MCF 10A (cell line): ENCODE measurements at regions not wholly inside any gene's neighbourhood (a gene's known extent, or its start where the extent isn't known, plus 50 kb on each side); places are given as distances from the start of the nearest gene placed in this dataset.

Experiments used
- BruUV-seq: library from RNA; stranded (reverse); fragments of 400-500 nt; replicated peaks from 2 replicates; lab custom pipeline; 2021; lab: Mats Ljungman, UMichigan
- CTCF ChIA-PET: fragments of 300-600 bp; sonication (Branson Sonifier 250); formaldehyde crosslinking; extraction: SDS; loops from one replicate; lab custom pipeline; 2021; ENCODE audit warnings: antibody characterized with exemption, inconsistent platforms; lab: Yijun Ruan, JAX
- POLR2A ChIA-PET: fragments of 300-600, 350-650 bp; sonication (Branson Sonifier 250); formaldehyde crosslinking; extraction: SDS; loops from one replicate; lab custom pipeline; 2020; ENCODE audit warnings: antibody characterized with exemption, inconsistent platforms; lab: Yijun Ruan, JAX
- DNase-seq: peaks from one replicate; pipeline ENCODE4 v3.0.0-alpha.2; 2018; ENCODE audit not compliant: unreplicated experiment
- H3K27ac Mint-ChIP-seq: one replicate; pipeline ENCODE4 v1.8.0; 2022; ENCODE audit warnings: mild to moderate bottlenecking, low read depth, mixed read lengths; ENCODE audit not compliant: unreplicated experiment
- H3K27me3 Mint-ChIP-seq: one replicate; pipeline ENCODE4 v1.8.0; 2022; ENCODE audit warnings: mixed read lengths; ENCODE audit not compliant: insufficient read depth, unreplicated experiment
- H3K36me3 Mint-ChIP-seq: one replicate; pipeline ENCODE4 v1.8.0; 2022; ENCODE audit warnings: mild to moderate bottlenecking, moderate library complexity, mixed read lengths; ENCODE audit not compliant: insufficient read depth, unreplicated experiment
- H3K4me1 Mint-ChIP-seq: one replicate; pipeline ENCODE4 v1.8.0; 2022; ENCODE audit warnings: mixed read lengths; ENCODE audit not compliant: insufficient read depth, unreplicated experiment
- H3K4me3 Mint-ChIP-seq: one replicate; pipeline ENCODE4 v1.8.0; 2022; ENCODE audit warnings: mild to moderate bottlenecking, moderate library complexity, mixed read lengths; ENCODE audit not compliant: unreplicated experiment
- H3K9me3 Mint-ChIP-seq: one replicate; pipeline ENCODE4 v1.8.0; 2022; ENCODE audit warnings: mixed read lengths; ENCODE audit not compliant: unreplicated experiment
- intact Hi-C: fragments of 100-400 bp; cut with micrococcal nuclease; formaldehyde crosslinking; loops from 2 replicates; pipeline ENCODE4 v1.14.1; 2022
- TF ChIP-seq, protein P1 (sequence below): fragments of 200-600 bp; IDR thresholded peaks from one replicate; pipeline ENCODE4 v1.8.0; 2022; ENCODE audit warnings: antibody characterized with exemption, mild to moderate bottlenecking; ENCODE audit not compliant: unreplicated experiment

DNA sequence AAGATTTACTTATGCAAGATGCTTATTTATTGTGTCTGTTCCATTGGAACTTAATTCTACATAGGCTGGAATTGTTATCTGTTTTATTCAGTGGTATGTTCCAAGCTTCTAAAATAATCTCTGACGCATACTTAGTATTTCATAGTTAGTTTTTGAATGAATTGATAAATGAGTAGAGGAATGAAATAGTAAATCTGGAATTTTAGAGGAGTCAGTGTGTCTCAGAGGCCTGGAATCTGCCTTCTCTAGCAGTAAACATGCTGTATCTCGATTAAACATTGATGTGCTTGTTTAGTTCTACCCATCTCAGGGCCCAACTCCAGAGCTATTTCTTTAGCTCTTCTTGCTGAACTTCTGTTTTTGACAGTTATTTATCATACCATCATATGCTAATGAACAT lies 154.2 kb upstream of the MAGEC2 start:
- POLR2A ChIA-PET, result interaction anchor here (0.6 kb wide), 1 partner anchor 58 kb away, joined by 3 read pairs; no protein-coding TSS in a partner anchor
- Mint-ChIP-seq H3K9me3 (no peaks in the 10 kb centered on the region), H3K4me1 (no peaks in the 10 kb centered on the region), H3K36me3 (no peaks in the 10 kb centered on the region), H3K4me3 (no peak overlapping the region), H3K27me3 (no peaks in the 10 kb centered on the region), H3K27ac (no peak overlapping the region)
- TF ChIP-seq, protein P1, sequence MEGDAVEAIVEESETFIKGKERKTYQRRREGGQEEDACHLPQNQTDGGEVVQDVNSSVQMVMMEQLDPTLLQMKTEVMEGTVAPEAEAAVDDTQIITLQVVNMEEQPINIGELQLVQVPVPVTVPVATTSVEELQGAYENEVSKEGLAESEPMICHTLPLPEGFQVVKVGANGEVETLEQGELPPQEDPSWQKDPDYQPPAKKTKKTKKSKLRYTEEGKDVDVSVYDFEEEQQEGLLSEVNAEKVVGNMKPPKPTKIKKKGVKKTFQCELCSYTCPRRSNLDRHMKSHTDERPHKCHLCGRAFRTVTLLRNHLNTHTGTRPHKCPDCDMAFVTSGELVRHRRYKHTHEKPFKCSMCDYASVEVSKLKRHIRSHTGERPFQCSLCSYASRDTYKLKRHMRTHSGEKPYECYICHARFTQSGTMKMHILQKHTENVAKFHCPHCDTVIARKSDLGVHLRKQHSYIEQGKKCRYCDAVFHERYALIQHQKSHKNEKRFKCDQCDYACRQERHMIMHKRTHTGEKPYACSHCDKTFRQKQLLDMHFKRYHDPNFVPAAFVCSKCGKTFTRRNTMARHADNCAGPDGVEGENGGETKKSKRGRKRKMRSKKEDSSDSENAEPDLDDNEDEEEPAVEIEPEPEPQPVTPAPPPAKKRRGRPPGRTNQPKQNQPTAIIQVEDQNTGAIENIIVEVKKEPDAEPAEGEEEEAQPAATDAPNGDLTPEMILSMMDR, result no peak
- no TSS peak for BruUV-seq
- DNase-seq, result no peak
- CTCF ChIA-PET, result interaction anchor here (0.7 kb wide), 1 partner anchor 1598 kb away, joined by 3 read pairs; no protein-coding TSS in a partner anchor
- intact Hi-C loops, result no loop called here

DNA sequence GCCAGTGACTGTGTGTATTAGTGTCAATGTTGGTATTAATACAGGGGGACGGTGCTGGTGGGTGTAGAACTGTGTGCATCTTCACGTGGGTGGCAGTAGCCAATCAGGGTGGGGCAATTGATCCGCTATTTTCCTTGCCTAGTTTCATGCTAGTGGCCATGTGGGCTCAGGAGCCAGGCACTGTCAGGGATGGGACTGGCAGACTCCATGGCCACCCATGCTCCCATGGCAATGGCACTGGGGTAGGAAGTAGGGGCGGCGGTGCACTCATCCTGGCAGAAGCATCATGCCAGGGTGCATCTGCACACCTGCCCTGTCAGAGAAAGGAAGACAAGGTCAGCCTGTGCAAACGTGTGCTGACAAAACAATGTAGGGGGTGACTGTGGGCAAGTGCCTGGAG lies 122.1 kb upstream of the MAGEC2 start:
- Mint-ChIP-seq H3K4me1 (no peaks in the 10 kb centered on the region), H3K27ac (no peak overlapping the region), H3K27me3 (no peaks in the 10 kb centered on the region), H3K9me3 (no peaks in the 10 kb centered on the region), H3K36me3 (no peaks in the 10 kb centered on the region), H3K4me3 (no peak overlapping the region)
- TF ChIP-seq, protein P1, result no peak
- CTCF ChIA-PET, result no interaction called here
- intact Hi-C loops, result no loop called here
- POLR2A ChIA-PET, result no interaction called here
- DNase-seq, result no peak
- BruUV-seq, result no TSS peak

DNA sequence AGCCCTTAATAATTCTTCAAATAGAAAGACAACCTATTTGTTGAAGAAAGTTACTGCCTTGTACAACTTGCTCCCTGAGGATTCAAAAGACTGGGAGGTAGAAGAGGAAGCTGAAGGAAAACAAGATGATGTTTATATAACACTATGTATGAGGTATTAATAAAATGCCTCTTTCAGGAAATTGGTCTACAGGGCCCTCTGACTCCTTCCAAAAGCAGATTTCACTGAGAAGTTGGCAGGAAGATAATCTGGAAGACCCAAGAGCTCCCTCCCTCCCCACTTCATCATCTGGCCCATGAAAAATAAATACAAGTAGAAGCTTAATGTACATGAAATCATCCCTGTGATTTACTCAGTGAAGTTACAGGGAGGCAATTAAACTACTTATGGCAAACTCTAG lies 107.5 kb upstream of the MAGEC2 start:
- DNase-seq, result no peak
- TF ChIP-seq, protein P1, result no peak
- no TSS peak for BruUV-seq
- ChIA-PET CTCF (interaction anchor here (0.6 kb wide), 1 partner anchor 53 kb away, joined by 4 read pairs; no protein-coding TSS in a partner anchor), POLR2A (no interaction called here)
- H3K9me3 Mint-ChIP-seq, result peaks cover 21% of the 10 kb centered on the region
- H3K4me3 Mint-ChIP-seq, result no peak overlapping the region
- no peaks in the 10 kb centered on the region for H3K4me1 Mint-ChIP-seq
- intact Hi-C loops, result no loop called here
- H3K36me3 Mint-ChIP-seq, result no peaks in the 10 kb centered on the region
- no peak overlapping the region for H3K27ac Mint-ChIP-seq
- H3K27me3 Mint-ChIP-seq, result no peaks in the 10 kb centered on the region

DNA sequence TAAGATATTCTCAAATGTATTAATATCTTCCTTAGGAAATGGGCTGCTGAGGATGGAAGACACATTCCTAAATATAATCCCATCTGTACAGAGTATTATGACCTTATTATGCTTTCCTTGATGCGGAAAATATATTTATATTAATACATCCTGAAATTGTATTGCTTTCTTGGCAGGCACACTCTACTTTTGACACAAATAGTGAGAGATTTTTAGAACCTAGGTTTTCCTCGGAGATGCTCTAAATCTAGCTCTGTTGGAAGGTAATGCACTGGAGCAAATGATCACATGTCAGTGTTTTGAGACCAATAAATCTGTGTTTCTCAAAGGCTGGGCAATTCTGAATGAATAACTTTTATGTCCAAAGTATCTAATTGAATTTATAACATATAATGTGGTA lies 94.3 kb upstream of the MAGEC2 start:
- Mint-ChIP-seq H3K27ac (no peak overlapping the region), H3K27me3 (no peaks in the 10 kb centered on the region), H3K4me1 (no peaks in the 10 kb centered on the region), H3K4me3 (no peak overlapping the region), H3K9me3 (peaks cover 7% of the 10 kb centered on the region), H3K36me3 (no peaks in the 10 kb centered on the region)
- TF ChIP-seq, protein P1, result no peak
- intact Hi-C loops, result no loop called here
- ChIA-PET POLR2A (no interaction called here), CTCF (no interaction called here)
- no peak for DNase-seq
- no TSS peak for BruUV-seq
